GM21526 (cell line): ENCODE measurements at regions not wholly inside any gene's neighbourhood (a gene's known extent, or its start where the extent isn't known, plus 50 kb on each side); places are given as distances from the start of the nearest gene placed in this dataset.

Experiments
- ATAC-seq: cut with Tn5 transposase; IDR thresholded peaks from one replicate; pipeline ENCODE4 v1.9.1; 2021; ENCODE audit warnings: moderate library complexity; ENCODE audit not compliant: unreplicated experiment, low FRiP score

- no peak for ATAC-seq
Measured at GRCh38 chr1:209227171-209227570, 356.3 kb upstream of the CAMK1G start.

DNA sequence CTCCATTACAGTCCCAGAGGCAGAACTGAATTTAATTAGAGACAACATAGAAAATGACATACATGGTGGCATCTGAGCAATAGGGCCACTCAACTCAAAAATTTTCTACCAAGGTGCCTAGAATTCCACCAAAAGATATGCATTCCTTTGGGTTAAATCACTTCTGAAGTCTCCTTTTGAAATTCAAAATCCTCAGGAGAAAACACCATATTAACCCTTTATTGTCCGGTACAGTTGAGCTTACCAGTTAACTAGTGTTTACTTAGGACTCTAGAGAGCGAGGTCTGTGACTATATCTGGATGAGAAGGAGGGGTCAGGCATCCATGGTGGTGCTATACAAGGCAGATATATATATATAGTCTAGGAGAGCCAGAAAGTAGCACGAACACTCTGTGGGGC, 355.6 kb upstream of the CAMK1G start:
- no peak for ATAC-seq

DNA sequence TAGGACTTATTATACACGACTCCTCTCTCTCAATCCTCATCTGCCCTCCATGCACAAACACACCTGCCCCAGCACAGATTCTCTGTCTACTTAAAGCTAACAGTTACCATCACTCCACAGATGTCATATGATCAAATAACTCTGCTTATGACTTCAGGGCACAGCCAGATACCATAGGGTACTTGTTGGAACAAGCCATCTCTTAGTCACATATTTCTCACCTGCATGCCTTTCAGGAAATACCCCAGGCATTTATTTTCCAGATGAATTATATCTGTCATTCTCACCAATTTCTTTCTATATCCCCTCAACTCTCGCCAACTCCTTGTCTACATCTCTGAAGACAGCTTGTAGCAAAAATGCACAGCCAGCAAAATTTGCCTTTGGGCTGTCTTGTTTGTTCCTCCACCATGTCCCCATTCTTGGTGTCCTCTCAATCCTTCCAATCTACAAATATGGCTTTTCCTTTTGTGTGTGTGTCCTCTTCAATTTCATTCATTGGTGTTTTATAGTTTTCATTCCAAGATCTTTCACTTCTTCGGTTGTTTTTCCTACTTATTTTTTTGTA, 353.9 kb upstream of the CAMK1G start:
- no peak for ATAC-seq

DNA sequence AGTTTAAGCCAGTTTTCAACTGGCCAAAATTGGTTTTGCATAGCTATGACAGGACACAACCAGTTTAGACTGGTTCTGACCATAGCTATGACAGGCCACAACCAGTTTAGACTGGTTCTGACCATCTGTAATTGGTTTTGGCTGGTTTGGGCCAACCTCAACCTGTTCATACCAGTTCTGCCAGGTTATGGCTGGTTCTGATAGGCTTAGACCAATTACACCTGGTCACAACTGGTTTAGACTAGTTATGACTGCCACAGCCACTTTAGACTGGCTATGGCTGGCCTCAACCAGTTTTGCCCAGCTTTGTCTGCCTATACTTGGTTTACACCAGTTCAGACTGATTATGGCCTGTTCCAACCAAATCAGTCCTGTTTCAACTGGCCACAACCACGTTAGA, 353.2 kb upstream of the CAMK1G start:
- ATAC-seq: no peak

DNA sequence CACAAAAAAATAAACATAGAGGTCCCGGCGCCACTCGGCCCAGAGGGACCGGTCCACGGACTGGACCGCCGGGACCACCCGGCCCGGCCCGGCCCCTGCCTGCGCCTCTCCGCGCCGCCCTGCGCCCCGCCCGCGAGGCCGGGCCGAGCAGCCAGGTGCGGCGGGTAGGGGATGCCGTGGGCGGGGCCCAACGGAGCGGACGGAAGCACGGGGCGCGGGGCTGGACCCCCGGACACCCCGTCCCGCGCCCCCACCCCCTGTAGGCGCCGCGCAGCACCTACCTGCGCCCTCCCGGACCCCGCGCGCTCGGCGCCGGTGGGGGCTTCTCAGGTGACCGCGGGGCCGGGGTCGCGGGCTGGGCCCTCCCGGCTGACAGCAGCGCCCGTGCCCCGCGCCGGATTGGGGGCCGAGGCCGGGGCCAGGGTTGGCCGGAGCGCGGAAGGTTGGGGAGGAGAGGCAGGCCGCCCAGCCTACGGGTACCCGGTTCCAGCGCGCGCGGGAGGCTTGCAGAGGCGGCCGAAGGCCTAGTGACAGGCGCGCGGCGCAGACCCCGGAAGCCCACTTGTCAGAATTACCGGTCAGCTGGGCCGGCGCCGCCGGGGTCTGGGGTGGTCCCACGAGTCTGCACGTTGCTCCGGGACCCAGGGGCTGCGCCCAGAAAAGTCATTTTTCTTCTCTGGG, 351.9 kb upstream of the CAMK1G start:
- no peak for ATAC-seq

- ATAC-seq: no peak
Measured at GRCh38 chr1:209232197-209232596, 351.3 kb upstream of the CAMK1G start.

GRCh38 chr1:209232759-209233158, 350.8 kb upstream of the CAMK1G start:
- no peak for ATAC-seq

GRCh38 chr1:209235166-209235565, 348.3 kb upstream of the CAMK1G start:
- no peak for ATAC-seq

DNA sequence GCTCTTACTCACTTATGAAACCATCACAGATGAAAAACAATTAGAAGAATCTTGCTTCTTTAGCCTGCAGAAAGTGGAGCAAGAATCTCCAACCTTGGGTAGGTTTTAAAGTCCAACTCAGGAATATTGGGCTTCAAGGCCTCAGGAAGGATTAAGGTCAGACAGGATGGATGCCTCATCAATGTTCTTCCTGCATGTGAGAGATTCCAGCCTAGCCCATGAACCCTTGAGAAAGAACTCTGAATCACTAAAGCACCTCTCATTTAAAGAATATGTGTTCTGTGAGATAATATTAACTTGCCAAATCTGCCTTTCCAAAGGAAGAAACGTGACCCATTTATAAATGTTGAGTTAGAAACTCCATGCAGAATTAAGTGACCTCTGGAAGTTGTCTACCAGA, 345.2 kb upstream of the CAMK1G start:
- no peak for ATAC-seq

DNA sequence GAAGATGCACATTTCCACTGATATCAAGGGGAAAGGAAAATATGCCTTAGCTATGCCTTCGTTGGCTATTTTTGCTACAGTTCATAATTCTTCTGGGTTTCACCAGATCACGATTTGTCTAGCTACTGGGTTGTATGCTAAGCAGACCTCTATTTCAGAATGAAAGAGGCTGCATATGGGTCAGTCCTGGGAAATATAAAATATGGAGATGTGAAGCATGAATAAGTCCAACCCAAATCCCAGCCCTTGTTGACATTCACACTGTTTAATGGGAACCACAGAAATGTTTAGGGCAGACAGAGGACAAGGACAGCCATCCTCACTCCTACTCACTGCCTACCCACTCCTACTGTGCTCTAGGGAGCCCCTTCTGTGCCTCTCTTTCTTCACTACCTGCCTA, 343.2 kb upstream of the CAMK1G start:
- ATAC-seq: no peak

- no peak for ATAC-seq
Measured at GRCh38 chr1:209241487-209241886, 342.0 kb upstream of the CAMK1G start.

DNA sequence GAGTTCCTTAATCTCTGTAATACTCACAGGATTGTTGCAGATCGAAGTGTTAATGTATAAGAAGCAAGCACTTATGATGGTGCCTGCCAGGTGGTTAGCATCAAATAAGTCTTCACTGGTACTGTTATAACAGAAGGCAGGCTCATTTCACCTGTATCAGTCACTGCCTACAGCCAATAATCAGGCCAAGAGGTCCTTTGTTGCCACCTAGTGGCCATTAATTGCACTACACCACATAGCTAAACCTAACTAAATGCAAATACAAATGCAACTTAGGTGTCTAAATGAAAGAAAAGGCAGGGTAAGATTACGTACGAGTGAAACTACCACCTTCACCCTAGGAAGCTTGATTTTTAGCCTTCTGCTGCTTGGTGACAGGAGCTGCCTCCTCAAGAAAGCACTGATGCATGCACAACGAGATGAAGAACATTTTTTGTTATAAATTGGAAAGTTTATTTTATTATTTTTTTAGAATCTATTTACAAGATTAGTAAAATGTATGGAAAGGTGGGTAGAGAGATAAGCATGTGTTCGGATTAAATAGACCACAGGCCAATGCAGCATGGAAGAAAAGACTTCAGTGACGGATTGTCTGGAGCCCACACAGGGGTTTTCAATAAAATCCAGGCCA, 334.8 kb upstream of the CAMK1G start:
- ATAC-seq: peak; percentile 85

- no peak for ATAC-seq
Measured at GRCh38 chr1:209249280-209249670, 334.2 kb upstream of the CAMK1G start.

DNA sequence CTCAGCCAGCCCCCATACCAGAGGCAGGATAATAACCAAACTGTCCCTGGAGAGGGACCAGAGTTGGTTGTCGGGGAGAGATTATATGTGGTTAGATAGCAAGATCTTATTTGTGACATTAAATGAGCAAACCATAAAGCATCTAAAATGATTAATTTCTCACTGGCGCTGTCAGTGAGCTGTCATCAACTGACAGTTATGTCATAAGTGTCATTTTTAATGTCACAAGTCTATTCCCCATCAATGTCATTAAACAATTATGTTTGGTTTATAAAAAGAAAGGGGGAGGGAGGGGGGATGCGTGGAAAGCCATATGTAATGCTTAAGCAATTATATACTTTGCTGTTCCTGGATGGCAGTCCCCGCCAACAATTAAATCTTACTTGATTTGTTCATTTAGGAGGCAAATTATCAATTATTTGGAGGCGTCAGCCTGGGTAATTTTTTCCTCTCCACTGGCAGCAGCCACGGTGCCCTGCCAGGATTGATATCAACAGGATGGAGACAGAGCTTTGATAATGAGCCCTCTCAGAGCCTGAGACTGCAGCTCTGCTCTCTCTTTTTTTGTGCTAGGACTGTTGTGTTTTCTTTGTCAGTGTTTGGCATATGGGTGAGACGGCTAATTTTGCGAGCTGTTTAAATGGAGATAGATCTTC, 333.6 kb upstream of the CAMK1G start:
- no peak for ATAC-seq

- no peak for ATAC-seq
Measured at GRCh38 chr1:209250861-209251636, 332.5 kb upstream of the CAMK1G start.

DNA sequence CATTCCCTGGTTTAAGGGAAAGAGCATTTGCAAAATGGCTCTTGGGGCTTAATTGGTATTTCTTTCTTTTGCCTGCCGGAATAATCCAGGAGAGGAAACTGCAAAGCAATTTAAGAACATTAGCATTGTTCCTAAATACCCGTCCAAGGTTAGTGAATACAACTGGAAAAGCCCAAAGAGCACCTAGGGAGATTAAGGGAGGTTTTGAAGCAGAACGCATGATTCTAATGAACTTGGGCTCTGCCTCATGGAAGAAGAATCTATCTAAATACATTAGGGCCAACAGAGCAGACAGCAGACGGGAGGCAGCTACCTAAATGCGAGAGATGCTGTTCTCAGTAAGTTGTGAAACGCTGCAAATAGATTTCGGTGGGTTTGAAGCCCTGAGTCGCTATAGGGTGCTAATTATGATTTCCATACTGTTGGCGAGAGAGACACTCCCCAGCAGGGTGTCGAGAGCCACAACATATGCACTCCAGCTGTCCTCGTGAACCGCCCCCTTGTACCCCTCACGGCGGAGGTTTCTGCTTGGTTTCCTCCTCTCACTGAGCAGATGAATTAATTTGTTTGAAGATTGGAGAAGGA, 326.7 kb upstream of the CAMK1G start:
- ATAC-seq: no peak

- no peak for ATAC-seq
Measured at GRCh38 chr1:209257454-209257853, 326.1 kb upstream of the CAMK1G start.

DNA sequence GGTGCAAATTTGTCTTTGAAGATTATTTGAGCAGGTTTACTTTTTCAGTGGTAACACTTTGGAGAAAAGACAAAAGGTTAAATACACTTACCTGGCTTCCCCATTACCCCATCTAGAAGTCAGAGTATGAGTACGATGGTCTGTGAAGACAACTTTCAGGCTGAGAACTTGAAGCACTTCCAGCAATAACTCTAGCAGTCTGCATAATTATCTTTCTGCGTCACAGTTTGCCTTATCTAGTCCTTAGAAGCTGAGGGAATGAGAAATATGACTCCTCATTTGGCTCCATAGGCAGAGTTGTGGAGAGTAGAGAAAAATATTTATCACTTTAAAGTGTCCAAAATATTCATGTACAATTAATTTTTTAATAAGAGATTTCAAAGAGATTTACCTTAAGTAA, 323.4 kb upstream of the CAMK1G start:
- ATAC-seq: no peak

GRCh38 chr1:209262631-209263030, 320.9 kb upstream of the CAMK1G start:
- no peak for ATAC-seq

DNA sequence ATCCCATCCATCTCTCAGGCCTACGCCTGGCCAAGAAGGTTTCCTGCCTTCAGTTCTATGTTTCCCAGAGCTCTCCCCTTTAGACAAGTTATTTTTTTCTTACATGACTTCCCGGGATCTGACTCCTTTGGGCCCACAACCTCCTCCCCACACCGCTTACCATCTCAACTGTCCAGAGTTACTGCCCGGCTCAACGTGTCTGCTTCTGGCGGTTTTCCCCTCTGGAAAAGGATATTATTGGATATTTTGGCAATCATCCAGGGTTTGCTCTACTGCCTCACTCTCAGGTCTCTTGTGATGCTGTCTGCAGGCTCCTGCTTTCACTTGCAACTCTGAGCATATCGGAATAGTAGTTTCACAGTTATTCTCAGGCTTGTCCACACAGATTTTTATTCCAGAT, 318.2 kb upstream of the CAMK1G start:
- ATAC-seq: no peak
